Neural progenitor cell (in vitro differentiated cells): ENCODE measurements at regions not wholly inside any gene's neighbourhood (a gene's known extent, or its start where the extent isn't known, plus 50 kb on each side); places are given as distances from the start of the nearest gene placed in this dataset.

Source experiments
- EZH2 ChIP-seq: fragments of 200-600 bp; sonication (generic); IDR thresholded peaks from 2 replicates; pipeline ENCODE4 v1.6.1; 2017; ENCODE audit warnings: antibody characterized with exemption, mild to moderate bottlenecking, moderate library complexity
- EZH2phosphoT487 ChIP-seq: fragments of 200-600 bp; sonication (generic); IDR thresholded peaks from 2 replicates; pipeline ENCODE4 v1.6.1; 2017; ENCODE audit warnings: antibody characterized with exemption
- TF ChIP-seq, protein P1 (sequence below): fragments of 200-600 bp; sonication (generic); IDR thresholded peaks from 2 replicates; pipeline ENCODE4 v1.5.1; 2017; ENCODE audit warnings: antibody characterized with exemption, mild to moderate bottlenecking

DNA sequence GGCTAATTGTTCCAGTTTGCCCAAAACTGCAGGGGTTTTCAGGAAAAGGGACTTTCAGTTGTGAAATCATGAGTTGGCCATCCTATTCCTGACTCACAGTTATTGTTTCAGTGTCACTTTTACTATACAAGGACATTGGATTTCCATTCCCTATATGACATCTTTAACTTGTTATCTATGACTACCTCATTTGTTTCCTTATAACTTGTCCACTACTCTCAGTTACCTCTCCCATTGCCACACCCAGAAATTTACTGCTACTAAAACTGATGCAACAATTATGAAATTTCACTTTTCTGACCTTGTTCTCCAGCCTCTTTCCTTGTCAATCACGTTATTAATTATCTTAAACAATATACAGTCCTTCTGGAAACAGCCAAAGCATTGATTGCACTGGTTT lies 116.5 kb upstream of the ZNF804A start:
- TF ChIP-seq, protein P1, sequence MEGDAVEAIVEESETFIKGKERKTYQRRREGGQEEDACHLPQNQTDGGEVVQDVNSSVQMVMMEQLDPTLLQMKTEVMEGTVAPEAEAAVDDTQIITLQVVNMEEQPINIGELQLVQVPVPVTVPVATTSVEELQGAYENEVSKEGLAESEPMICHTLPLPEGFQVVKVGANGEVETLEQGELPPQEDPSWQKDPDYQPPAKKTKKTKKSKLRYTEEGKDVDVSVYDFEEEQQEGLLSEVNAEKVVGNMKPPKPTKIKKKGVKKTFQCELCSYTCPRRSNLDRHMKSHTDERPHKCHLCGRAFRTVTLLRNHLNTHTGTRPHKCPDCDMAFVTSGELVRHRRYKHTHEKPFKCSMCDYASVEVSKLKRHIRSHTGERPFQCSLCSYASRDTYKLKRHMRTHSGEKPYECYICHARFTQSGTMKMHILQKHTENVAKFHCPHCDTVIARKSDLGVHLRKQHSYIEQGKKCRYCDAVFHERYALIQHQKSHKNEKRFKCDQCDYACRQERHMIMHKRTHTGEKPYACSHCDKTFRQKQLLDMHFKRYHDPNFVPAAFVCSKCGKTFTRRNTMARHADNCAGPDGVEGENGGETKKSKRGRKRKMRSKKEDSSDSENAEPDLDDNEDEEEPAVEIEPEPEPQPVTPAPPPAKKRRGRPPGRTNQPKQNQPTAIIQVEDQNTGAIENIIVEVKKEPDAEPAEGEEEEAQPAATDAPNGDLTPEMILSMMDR, result no peak
- no peak for TF ChIP-seq EZH2
- TF ChIP-seq EZH2phosphoT487, result no peak
